HG02885 (cell line): ENCODE measurements at regions not wholly inside any gene's neighbourhood (a gene's known extent, or its start where the extent isn't known, plus 50 kb on each side); places are given as distances from the start of the nearest gene placed in this dataset.
"Not testable (repeated sequence)": the region's sequence is repeated elsewhere in the genome, so short reads cannot be mapped to it uniquely, and the experiment has no call there.

Experiments
- ATAC-seq: cut with Tn5 transposase; IDR thresholded peaks from one replicate; pipeline ENCODE4 v1.9.1; 2021; ENCODE audit warnings: mild to moderate bottlenecking; ENCODE audit not compliant: unreplicated experiment, poor library complexity

DNA sequence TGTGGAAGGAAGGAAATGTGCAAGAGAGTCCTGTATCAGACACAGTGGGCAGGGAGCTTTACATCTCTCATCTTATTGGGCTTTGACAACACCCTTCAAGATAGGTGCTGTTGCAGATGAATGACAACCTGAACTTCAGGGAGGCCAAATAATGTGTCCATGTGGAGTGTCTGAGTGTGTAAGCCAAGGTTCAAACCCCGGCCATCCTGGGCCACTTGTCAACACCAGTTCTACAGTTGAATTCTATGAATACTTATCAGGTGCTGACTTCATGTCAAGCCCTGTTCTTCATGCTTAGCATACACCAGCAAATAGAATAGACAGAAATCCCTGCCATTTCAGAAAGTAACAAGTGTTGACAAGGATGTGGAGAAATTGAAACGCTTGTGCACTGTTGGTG is 354.4 kb downstream of the KCNRG start:
- no peak for ATAC-seq

DNA sequence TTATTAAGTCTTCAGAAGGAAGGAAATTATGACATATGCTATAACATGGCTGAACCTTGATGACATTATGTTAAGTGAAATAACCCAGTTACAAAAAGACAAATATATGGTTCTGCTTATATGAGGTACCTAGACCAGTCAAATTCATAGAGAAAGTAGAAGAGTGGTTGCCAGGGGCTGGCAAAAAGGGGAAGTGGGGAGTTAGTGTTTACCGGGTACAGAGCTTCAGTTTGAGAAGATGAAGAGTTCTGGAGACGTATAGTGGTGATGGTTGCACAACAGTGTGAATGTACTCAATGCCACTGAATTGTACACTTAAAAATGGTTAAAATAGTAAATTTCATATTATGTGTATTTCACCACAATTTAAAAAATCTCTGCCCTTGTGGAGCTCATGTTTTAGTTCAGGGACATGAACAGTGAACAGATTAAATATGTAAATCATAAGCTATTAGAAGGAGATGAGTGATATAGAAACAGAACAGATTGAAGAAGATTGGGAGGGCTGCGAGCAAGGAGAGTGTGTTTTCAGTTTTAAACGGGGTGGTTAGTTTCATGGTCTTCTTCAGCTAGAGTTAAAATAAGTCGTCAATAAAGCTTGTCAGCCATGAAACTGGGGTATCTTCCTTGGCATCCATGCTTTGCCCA is 355.2 kb downstream of the KCNRG start:
- peak; percentile 65 for ATAC-seq

DNA sequence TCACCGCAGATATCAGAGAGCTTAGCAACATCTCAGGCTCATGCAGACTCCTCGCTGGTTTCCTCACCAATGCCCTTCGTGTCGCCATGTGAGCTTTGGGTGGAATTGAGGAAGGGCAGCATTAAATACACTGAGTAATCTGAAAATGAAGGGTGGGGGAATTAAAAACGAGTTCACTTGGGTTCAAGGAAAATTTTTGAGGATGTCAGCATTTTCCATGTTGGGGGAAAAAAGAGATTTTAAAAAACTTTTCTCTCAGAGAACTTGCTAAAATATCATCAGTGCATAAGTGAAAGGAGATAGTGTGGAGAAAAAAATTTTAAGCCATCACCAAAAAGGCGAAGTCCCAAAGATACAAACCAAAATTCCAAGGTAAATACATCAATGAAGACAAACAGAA is 359.3 kb downstream of the KCNRG start:
- ATAC-seq = no peak

DNA sequence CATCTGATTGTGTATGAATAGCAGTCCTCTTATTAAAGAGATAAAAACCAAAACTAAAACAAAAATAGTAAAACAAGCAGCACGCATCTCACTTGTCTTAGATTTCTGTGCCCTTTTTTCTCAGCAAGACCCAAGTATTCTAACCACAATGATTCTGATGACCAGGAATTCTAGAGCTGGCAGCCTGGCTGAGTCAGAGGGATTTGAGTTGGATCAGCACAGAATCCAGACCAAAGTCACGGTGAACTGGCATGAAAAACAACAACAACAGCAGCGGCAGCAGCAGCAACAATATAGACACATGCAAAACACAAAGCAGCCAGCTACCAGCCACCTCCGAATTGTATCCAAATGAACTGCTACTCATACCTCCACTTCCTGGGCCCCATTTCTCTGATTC is 360.5 kb downstream of the KCNRG start:
- ATAC-seq = no peak

DNA sequence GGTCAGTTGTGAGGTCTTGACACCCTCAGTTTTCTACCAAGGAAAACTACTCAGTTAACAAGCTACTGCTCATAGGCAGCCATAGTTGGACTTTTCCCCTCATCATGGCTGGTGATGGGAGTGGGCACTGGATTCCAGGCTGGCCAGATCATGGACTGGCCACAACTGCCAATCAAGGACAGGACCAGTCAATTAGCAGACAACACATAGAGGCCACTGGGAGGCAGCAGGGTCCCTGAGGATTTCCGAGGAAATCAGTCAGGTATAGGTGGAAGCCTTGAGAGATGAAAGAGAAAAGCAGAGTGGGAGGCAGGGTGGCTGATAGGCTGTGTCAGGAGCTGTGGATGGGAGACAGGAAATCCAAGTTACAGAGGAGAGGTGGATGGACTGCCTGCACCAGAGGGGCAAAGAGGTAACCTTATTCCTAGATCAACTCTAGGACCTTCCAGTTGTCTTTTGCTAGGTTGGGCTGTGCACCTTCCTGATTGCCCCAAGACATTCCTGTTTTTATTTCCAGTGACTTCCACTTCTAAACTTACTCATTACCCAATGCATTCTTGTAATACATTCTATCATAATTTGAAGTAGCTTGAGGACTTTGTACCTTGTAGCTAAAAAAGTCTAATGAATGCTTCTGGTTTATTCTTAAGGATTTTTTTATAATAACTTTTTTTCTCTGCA is 361.8 kb downstream of the KCNRG start:
- ATAC-seq = no peak

DNA sequence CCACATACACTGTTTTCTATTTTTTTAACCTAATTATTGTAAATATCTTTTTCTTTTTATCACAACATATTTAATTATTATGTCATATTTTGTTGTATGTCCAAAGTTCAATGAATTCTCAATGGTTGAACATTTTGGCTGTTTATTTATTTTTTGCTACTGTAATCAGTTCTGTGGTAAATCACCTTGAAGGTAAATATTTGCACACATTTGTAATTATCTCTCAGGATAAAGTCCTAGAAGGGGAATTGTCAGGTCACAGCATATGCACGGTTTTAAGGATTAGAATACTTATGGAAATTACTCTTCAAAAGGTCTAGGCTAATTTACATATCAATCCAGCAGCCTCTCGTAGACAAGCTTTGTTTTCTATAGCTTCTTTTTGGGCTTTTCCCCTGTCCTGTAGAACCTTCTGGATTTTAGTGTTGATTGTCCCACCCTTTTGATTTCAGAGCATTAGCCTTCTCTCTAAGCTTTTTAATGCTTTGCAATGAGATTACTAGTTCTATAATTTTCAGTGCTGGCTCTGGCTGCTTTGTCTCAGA is 362.6 kb downstream of the KCNRG start:
- no peak for ATAC-seq

DNA sequence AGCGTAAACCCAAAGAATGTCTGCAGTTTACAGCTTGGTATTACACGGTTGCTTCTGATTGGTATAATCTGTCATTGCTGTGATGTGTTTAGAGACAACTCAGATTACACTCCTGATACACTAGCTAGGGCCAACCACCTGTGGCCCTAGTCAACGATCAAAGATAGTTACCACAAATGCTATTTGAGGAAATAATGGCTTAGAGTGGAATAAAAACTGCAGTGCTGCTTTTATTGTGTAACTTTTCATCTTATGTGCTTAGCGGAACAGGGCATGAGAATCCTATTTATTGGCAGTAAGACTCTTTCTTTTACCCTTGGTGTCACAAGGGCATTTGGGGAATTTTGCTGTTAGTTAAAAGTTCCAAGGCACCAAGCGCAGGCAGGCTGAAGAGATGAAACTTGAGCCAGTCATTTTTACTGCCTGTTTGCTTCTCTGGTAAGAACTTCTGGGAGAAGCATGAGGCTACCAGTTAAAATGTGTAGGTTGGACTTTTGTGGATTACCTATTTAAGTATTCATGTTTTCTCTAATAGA is 363.3 kb downstream of the KCNRG start:
- ATAC-seq = no peak

DNA sequence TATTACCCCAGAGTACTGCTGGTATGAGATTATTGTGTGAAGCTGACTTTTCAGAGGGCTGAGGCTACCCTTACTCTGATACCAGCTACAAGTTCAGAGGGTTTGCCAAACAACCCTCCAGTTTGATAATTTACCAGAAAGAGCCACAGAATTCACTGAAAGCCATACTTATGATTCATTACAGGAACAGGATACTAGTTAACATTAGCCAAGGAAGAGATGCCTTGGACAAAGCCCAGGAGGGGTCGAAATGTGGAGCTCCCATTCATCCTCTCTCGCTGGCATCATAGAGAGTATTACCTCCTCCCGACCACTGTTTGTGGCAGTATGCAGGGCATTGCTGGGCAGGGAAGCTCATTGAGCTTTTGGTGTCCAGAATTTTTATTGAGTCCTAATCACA is 364.3 kb downstream of the KCNRG start:
- ATAC-seq = no peak

DNA sequence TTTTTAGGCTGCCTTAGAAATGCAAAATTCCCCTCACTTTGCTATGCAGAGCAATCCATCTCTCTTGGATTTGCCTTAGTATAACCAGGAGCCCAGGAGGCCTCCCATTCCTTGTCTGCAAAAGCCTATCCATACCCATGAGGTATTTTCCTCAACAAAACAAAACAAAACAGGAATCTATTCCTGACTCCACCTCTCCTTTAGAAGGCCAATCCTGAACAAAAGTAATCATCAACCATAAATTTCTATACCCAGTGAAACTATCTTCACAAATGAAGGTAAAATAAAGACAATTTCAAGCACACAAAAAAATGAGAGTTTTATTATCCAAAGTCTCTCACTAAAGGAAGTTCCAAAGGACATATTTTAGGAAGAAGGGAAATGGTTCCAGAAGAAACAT is 365.7 kb downstream of the KCNRG start:
- ATAC-seq = no peak

DNA sequence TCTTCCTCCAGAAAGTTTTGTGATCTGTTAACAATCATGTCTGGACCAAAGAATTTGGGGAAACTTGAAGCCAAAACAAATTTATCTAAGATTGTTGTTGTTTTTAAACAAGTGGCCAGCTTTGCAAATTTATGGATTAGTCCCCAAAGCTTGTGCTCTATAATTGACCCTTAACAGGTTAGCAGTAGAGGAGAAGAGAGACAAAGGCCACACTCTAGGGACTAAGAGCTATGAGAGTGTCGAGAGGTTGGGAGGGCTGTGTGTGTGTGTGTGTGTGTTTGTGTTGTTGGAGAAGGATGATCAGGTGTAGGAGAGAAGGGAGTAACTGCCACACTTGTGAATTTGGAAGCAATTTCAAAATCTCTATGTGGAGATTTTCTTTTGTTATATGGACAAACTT is 367.3 kb downstream of the KCNRG start:
- no peak for ATAC-seq

DNA sequence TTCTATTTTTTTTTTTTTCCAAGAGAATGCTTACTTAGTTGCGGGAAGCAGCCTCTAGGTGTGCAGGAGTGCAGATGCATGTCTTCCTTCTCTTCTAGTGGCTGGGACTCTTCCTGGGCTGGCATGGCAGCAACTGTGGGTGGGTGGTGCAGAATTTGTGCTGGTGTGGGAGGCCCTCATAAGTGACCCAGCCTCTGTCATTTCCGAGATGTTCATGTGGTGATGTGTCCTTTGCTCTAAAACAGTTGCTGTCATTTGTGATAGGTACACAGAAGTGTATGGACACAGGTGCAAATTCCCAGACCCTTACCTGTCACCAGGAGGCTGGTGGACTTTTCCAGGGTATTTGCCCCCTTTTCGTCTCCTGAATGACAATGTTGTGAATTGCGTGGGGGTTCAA is 367.7 kb downstream of the KCNRG start:
- no peak for ATAC-seq

DNA sequence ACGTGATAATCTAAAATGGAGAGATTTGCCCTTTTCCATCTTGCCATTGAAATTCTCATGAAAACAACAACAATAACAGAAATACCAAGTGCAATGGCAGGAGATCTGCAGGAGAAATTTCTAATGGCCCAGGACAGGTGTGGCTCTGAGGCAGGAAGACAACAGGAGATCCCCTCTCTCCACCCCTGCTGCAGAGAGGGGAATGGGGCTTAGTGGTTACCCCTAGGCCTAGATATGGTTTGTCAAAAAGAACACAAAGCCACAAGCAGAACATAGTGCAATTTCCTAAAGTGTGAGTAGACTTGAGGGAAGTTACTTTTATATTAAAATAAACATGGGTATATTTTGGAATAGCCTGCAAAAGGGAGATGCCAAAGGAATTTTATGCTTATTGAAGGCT is 369.5 kb downstream of the KCNRG start:
- no peak for ATAC-seq

DNA sequence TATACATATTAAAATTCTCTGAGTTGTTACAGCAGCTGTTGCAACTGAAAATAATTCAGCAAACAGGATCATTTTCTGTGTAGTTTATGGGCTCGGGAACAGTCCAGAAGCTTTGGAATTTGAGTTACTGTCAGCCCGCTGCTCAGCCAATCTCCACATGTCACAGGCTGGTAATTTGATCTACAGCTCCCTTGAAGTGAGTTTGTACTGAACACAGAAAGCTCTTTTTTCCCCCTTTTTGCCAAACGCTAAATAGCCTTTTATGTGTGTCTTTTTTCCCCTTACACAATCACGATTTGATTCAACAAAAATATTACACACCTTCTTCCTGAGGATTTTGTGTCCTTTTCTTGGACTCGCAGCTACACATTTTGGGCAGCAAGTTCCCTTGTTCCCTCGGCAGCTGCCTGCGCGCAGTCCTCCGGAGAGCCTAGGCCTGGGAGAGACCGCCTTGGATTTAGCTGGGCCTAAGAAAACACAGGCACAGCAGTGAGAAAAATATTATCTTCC is 371.4 kb downstream of the KCNRG start:
- no peak for ATAC-seq

DNA sequence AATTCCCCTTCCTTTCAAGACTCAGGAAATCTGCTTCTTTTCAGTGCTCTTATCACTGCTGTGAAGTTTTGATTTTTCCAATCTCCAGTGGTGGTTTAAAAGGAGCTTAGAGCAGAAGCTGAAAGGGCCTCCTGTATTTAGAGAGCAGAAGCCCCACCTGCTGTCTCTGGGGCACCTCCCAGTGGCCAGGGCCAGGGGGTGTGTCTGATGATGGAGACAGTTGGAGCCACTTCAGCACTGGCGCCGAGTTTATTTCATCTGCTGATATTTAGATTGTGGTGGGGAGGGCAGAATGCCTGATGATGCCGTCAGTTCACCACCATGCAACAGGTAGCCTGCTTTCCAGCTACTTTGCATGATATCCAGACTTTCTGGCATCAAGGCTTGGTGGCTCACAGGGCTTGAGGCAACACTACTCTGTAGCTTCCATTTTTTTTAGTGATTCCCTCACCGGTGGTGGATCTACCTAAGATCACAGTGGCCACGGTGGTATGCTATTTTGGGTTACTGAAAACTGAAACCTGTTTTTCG is 371.9 kb downstream of the KCNRG start:
- ATAC-seq = peak; percentile 56

DNA sequence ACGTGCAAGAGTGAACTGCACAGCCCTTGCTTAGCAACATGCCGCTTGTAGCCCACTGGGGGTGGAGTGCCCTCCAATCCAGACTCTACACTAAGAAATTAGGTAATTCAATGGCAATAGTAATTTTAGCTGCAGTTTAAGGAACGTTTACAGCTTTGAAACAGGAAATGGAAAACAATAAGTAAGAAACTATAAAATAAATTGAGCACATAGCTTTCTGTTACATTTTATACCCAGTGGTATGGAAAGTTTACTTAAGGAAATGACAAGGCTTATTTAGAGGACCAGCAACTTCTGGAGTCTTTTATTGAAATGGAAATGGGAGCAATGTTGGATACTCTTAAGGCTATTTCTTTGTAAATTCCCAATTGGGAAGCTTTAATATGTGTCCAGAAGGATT is 373.2 kb downstream of the KCNRG start:
- ATAC-seq = no peak

DNA sequence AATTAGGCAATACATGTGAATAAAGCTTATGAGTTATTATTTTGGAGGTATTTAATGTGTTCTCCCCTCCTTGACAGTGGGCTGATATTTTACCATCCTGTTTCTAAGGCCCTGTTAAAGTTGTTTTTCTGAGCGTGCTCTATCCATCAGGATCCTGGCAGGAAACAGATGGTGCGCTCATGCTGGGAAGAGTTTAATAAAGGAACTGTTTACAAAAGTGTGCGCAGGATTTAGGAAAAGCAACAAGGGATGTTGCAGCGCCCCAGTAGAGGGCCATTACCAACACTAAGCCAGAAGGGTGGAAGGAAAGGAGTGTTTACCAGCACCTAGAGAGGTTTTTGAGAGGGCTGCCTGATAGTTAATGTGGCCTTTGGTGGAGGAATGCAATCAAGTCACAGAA is 374.5 kb downstream of the KCNRG start:
- ATAC-seq = no peak

DNA sequence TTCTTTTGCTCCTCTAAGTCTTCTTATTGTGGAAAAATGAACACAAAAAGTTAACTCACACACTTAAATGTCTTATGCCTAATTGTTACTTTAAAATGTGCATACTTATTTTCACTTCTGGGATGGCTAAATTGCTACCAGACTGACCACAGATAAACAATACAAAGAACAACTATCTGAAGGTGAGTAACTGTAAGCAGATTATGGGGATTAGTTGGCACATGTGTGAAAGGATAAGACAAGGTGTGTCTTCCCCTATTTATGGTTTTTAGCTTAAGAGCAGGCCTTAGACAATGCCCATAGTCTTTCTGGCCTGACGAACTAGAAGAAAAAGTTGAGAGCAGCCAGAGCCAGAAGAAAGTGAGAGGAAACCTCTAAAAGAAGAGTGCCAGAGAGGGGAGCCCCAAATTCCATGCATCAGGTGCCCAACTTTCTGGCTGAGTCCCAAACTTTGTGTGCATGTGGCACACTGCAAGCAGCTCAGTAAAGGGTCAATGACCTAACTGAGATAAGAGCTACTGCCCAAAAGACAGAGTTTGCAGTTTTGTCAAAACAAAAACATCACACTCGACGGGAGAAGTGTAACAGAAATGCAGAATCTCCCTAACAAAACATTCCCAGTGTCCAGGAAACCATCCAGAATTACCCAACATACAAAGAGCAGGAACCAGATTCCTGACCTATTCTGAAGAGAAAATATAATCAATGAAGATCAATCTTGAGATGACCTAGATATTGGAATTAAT is 375.4 kb downstream of the KCNRG start:
- no peak for ATAC-seq

DNA sequence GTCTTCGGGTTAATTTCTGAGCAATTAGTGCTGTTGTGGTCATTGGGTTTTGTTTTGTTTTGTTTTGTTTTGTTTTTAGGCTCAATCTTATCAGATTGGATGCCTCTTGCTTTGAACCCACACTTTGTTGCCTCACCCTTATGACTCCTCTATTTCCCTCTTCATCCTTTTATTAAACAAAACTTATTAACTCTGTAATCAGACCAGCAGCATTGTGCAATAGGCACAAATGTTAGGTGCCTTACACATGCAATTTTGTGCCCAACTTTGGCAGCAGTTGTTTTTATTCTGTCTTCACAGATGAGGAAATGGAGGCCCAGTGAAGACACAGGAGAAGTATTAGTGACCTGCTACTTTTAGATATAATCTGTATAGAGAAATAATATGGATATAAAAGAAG is 377.7 kb downstream of the KCNRG start:
- ATAC-seq = no peak

DNA sequence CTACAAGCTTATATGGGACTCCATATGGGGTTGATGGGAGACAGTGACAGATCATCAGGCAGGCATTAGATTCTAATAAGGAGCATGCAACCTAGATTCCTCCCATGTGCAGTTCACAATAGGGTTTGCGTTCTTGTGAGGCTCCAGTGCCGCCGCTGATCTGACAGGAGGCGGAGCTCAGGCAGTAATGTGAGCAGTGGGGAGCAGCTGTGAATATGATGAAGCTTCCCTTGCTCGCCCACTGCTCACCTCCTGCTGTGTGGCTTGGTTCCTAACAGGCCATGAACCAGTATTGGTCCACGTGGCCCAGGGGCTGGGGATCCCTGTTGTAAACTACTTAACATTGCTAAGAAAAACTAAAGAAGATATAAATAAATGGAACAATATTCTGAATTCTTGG is 378.4 kb downstream of the KCNRG start:
- ATAC-seq = no peak

DNA sequence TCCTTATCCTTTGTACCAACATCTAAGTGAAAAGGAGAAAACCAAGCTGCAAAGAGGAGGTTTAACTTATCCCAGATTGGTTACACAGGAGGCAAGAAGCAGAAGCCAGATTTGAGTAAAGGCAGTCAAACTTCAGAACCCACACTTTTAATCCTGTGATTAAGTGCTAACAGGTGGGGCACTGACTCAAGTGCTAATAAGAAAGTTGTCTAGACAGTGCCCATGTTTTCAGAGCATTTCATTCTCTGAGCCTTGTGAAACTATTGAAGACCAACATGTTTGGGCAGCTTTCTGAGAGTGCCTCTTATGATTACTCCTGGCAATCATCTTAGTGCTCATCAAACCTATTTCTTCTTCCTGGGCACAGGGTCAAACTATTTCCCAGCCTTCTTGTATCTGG is 380.8 kb downstream of the KCNRG start:
- no peak for ATAC-seq

DNA sequence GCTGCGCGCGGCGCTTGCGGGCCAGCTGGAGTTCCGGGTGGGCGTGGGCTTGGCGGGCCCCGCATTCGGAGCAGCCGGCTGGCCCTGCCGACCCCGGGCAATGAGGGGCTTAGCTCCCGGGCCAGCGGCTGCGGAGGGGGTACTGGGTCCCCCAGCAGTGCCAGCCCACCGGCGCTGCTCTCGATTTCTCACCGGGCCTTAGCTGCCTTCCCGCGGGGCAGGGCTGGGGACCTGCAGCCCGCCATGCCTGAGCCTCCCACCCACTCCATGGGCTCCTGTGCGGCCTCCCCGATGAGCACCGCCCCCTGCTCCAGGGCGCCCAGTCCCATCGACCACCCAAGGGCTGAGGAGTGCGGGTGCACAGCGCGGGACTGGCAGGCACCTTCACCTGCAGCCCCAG is 381.4 kb downstream of the KCNRG start:
- not testable (repeated sequence) for ATAC-seq
